Kidney capillary endothelial cell (primary cell): ENCODE measurements at regions not wholly inside any gene's neighbourhood (a gene's known extent, or its start where the extent isn't known, plus 50 kb on each side); places are given as distances from the start of the nearest gene placed in this dataset.

Experiments used
- DNase-seq: peaks from one replicate; pipeline ENCODE4 v3.0.0-alpha.2; 2018; ENCODE audit warnings: low spot score

- DNase-seq = no peak
Measured at GRCh38 chr15:67992411-67992810, 61.7 kb upstream of the PIAS1 start.

- DNase-seq = peak; percentile 1
Measured at GRCh38 chr15:67992834-67993233, 61.3 kb upstream of the PIAS1 start.

- no peak for DNase-seq
Measured at GRCh38 chr15:67997996-67998395, 56.1 kb upstream of the PIAS1 start.

- no peak for DNase-seq
Measured at GRCh38 chr15:67998599-67999133, 55.4 kb upstream of the PIAS1 start.

- no peak for DNase-seq
Measured at GRCh38 chr15:67999320-68000100, 54.6 kb upstream of the PIAS1 start.

- DNase-seq = no peak
Measured at GRCh38 chr15:68000754-68001153, 53.4 kb upstream of the PIAS1 start.

GRCh38 chr15:68001811-68002210, 52.3 kb upstream of the PIAS1 start:
- no peak for DNase-seq

- DNase-seq = no peak
Measured at GRCh38 chr15:68003297-68003696, 50.8 kb upstream of the PIAS1 start.
